Left hindlimb (tissue), 1 donor: ENCODE measurements at regions not wholly inside any gene's neighbourhood (a gene's known extent, or its start where the extent isn't known, plus 50 kb on each side); places are given as distances from the start of the nearest gene placed in this dataset.

Experiments used
- DNase-seq: peaks from one replicate; pipeline ENCODE4 v3.0.0-alpha.2; 2018

DNA sequence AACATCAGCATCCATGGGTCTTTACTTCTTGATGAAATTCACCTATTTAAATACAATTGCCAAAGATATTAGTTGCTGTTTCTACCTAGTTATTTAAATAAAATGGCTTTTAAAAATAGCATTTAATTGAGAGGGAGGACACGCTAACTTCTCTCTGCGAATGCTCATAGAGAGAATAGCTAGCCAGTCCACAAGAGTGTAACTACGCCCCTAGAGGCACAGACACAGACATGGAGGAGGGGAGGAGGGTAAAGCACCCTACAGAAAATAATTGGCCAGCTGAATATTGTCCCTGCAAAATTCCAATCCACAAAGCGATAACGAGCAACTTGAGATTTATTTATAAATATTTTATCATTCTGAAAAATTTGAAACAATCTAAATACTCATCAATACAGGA, 97.0 kb upstream of the PAPOLG start:
- DNase-seq = no peak

DNA sequence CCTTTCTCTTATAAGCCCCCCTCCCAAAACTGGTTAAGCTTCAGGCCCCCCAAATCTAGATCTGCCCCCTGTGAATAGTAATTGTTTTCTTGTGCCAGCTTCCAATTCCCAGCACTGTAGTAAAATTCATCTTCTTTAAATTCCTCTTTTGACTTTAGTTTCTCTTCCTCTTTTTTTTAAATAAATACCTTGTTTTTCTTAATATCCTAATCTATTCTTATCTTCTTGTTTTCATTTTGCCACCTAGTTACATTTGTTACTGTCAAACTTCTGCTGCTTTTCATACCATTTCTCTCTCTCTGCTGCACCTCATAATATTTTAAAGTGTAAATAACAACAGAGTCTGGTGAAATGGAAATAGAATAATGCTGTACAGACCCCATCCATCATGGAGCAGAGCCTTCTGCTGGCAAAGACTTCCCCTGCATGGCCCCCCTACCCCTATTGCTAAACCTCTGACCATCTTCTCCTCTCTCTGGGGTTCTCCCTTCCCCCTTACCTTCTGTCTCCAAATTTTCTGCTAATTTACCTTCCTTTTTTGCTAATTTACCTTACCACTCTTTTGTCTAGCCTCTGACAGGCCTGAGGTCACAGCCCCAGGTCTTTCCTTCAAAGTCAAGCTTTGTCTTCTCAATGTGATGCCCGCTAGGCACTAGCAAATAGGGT, 94.9 kb upstream of the PAPOLG start:
- no peak for DNase-seq

- DNase-seq = no peak
These were observed 93.3 kb upstream of the PAPOLG start for GRCh38 chr2:60662781-60663180.

- DNase-seq = no peak
These were observed 84.1 kb upstream of the PAPOLG start for GRCh38 chr2:60671966-60672365.

DNA sequence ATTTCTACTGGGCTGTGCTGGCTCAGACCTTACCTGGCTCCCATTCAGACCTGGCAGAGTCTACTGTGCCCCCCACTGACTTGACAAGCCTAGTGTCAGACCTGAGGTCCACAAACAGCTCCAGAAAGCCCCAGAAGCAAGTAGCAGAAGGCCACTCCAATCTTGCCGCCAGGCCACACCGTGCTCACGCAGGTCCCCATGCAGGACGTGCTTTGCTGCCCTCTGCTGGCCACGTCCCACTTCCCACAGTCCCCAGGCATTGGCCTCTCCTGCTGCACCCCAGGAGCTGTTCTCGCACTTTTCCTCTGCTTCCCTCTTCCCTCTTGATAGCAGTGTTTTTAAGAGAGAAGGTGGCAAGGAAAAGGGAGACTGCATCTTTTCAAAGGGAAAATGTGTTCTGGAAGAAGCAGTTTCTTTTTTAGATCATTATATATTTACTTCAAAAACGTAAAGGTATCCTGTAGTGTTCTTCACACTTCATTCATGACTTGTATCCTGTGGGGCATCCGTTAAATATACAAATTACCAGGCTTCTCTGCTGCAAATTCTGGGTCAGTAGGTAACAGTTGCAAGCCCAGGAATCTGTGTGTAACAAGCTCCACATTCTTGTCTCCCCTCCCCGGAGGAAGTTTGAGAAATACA, 81.4 kb upstream of the PAPOLG start:
- DNase-seq = peak; percentile 81

GRCh38 chr2:60675301-60675700, 80.8 kb upstream of the PAPOLG start:
- DNase-seq = no peak

GRCh38 chr2:60676706-60677330, 79.2 kb upstream of the PAPOLG start:
- no peak for DNase-seq

- no peak for DNase-seq
These were observed 78.7 kb upstream of the PAPOLG start for GRCh38 chr2:60677356-60677755.

GRCh38 chr2:60678551-60678950, 77.5 kb upstream of the PAPOLG start:
- no peak for DNase-seq

GRCh38 chr2:60679036-60679780, 76.9 kb upstream of the PAPOLG start:
- peak; percentile 62 for DNase-seq

- no peak for DNase-seq
These were observed 62.5 kb upstream of the PAPOLG start for GRCh38 chr2:60693551-60693950.

DNA sequence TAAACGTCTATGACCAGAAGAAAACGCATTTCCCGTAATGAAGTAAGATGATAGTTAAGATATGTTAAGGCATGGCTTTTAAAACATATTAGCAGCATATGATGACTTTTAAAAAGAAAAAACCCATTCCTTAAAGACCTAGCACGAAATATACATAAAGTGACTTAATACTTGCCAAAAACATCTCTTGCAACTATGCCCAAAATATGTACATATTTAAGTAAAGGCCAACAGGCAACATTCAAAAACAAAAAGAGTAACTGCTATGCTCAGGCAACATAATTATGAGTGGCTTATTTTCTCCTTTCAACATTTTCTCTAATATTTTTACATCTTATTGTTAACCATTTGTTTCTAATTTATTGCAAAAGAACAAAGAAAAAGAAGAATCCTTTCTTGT, 60.3 kb upstream of the PAPOLG start:
- no peak for DNase-seq

- no peak for DNase-seq
These were observed 56.5 kb upstream of the PAPOLG start for GRCh38 chr2:60699617-60700016.

DNA sequence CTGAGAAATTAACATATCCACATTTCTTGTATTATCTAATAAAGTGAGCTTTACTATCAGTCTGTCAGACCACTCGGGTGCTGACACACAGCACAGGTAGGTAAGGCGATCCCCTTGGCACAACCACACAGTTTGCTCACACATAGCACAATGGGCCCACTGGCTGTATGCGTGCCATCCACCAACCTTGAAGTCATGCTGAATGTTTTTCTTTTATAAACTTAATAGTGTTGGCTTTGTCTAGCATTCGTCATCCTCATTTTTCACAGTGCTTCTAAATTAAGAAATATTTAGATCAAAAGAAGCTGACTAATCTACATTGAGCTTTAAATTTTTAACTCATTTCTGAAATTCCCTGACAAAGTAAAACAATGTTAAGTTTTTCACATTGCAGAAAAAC, 50.0 kb upstream of the PAPOLG start:
- no peak for DNase-seq
